DND-41 (cell line): ENCODE measurements at regions not wholly inside any gene's neighbourhood (a gene's known extent, or its start where the extent isn't known, plus 50 kb on each side); places are given as distances from the start of the nearest gene placed in this dataset.

ENCODE experiments used
- ATAC-seq: fragments of 200-7000 bp; cut with Tn5 transposase; 3 replicates; pipeline ENCODE4 v1.9.1; 2021; ENCODE audit warnings: low read depth; ENCODE audit not compliant: insufficient read depth
- DNase-seq: peaks from one replicate; pipeline ENCODE4 v3.0.0-alpha.2; 2020
- H2AFZ ChIP-seq: 2 replicates; pipeline ENCODE4 v1.6.0; 2012; ENCODE audit warnings: low read depth, low read length
- H3K27ac ChIP-seq: 2 replicates; pipeline ENCODE4 v1.5.1; 2012; ENCODE audit warnings: low read length, inconsistent platforms
- H3K27me3 ChIP-seq: fragments of 200-600 bp; sonication (generic); 2 replicates; pipeline ENCODE4 v1.6.0; 2012; ENCODE audit warnings: low read length, mild to moderate bottlenecking, inconsistent platforms; ENCODE audit not compliant: insufficient read depth, poor library complexity
- H3K36me3 ChIP-seq: 2 replicates; pipeline ENCODE4 v1.5.1; 2012; ENCODE audit warnings: low read length, inconsistent platforms; ENCODE audit not compliant: insufficient read depth
- H3K4me1 ChIP-seq: 2 replicates; pipeline ENCODE4 v1.5.1; 2012; ENCODE audit warnings: mild to moderate bottlenecking, low read length; ENCODE audit not compliant: insufficient read depth
- H3K4me2 ChIP-seq: 2 replicates; pipeline ENCODE4 v1.6.0; 2012; ENCODE audit warnings: mild to moderate bottlenecking, moderate library complexity, low read length, inconsistent platforms; ENCODE audit not compliant: insufficient read depth
- H3K4me3 ChIP-seq, 2 experiments: fragments of 200-600 bp in 1 of 2; shearing (Covaris generic) in 1 of 2; 2 replicates each; pipeline ENCODE4 v1.5.1; 2012 to 2016; ENCODE audit warnings: inconsistent platforms in 2 of 2, low read length in 2 of 2, mild to moderate bottlenecking in 2 of 2, low read depth in 1 of 2, moderate library complexity in 1 of 2
- H3K79me2 ChIP-seq: 2 replicates; pipeline ENCODE4 v1.6.0; 2012; ENCODE audit warnings: low read length, inconsistent platforms; ENCODE audit not compliant: insufficient read depth
- H3K9ac ChIP-seq: 2 replicates; pipeline ENCODE4 v1.6.0; 2012; ENCODE audit warnings: low read depth, mild to moderate bottlenecking, inconsistent platforms, low read length, moderate library complexity
- H3K9me3 ChIP-seq: 2 replicates; pipeline ENCODE4 v1.5.1; 2012; ENCODE audit warnings: low read length, moderate library complexity, mild to moderate bottlenecking, inconsistent platforms; ENCODE audit not compliant: insufficient read depth, severe bottlenecking
- H4K20me1 ChIP-seq: 2 replicates; pipeline ENCODE4 v1.6.0; 2012; ENCODE audit warnings: low read length; ENCODE audit not compliant: insufficient read depth
- EZH2 ChIP-seq: IDR thresholded peaks from 3 replicates; pipeline ENCODE4 v1.6.1; 2012; ENCODE audit warnings: borderline replicate concordance, low read depth, mild to moderate bottlenecking, moderate library complexity, low read length, inconsistent platforms; ENCODE audit not compliant: severe bottlenecking
- TF ChIP-seq, protein P1 (sequence below): IDR thresholded peaks from 2 replicates; pipeline ENCODE4 v1.5.1; 2012; ENCODE audit warnings: borderline replicate concordance, low read length, moderate library complexity, mild to moderate bottlenecking; ENCODE audit not compliant: poor library complexity, severe bottlenecking; ENCODE audit errors: extremely low read depth

DNA sequence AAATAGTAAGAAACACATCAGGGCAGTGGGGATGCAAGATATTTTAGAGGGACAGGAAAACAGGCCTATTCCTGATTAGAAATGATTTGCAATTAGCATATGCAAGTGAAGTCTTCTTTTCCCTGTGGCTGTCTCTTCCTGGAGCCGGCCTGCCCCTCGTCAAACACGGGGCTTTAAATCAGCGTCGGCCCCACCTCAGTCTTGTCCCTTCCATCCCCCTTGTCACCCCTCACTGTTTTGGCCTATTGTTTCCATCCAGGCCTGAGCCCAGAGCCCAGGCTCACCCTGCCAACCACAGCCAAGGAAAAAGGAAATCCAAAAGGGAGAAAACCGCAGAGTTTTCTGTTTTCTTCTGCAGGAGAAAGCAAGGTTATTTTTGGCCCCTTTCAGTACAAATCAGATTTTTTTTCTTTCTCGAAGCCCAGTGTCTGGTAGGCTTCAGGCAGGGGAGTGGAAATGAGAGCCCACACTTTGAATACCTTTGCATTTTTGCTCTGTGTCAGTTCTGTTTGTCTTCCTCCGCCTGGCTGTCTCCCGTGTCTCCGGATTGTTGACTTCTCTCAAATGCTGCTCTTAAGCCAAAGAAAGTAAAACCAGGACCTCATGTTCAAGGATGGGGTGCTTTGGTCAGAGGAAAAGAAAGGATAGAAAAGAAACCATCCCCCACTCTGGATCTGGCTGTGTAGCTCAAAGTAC is 399.9 kb upstream of the CDH11 start:
- ATAC-seq (no peak), DNase-seq (no peak)
- Histone ChIP-seq H4K20me1 (no peaks in the 10 kb centered on the region), H3K27ac (no peak overlapping the region), H2AFZ (no peak overlapping the region), H3K36me3 (no peaks in the 10 kb centered on the region), H3K79me2 (no peaks in the 10 kb centered on the region), H3K9me3 (no peaks in the 10 kb centered on the region), H3K27me3 (peaks cover 4% of the 10 kb centered on the region), H3K4me2 (no peak overlapping the region), H3K4me3 (no peak overlapping the region), H3K4me1 (no peaks in the 10 kb centered on the region), H3K9ac (no peak overlapping the region)
- TF ChIP-seq EZH2: no peak
- TF ChIP-seq, protein P1, sequence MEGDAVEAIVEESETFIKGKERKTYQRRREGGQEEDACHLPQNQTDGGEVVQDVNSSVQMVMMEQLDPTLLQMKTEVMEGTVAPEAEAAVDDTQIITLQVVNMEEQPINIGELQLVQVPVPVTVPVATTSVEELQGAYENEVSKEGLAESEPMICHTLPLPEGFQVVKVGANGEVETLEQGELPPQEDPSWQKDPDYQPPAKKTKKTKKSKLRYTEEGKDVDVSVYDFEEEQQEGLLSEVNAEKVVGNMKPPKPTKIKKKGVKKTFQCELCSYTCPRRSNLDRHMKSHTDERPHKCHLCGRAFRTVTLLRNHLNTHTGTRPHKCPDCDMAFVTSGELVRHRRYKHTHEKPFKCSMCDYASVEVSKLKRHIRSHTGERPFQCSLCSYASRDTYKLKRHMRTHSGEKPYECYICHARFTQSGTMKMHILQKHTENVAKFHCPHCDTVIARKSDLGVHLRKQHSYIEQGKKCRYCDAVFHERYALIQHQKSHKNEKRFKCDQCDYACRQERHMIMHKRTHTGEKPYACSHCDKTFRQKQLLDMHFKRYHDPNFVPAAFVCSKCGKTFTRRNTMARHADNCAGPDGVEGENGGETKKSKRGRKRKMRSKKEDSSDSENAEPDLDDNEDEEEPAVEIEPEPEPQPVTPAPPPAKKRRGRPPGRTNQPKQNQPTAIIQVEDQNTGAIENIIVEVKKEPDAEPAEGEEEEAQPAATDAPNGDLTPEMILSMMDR: no peak

DNA sequence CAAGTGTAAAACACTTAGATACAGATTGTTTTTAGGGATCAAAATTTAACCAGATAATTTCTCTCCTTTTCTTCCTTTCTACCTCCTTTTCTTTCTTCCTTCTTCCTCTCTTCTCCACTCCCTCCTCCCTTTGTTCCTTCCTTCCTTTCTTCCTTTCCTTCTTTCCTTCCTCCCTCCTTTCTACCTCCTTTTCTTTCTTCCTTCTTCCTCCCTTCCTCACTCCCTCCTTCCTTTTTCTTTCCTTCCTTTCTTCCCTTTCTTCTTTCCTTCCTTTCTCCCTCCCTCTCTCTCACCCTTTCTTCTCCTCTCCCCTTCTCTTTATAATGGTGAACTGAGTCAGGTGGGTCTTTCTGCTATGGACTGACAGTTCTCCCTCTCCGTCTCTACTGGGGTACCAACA is 397.5 kb upstream of the CDH11 start:
- Histone ChIP-seq H3K27me3 (peaks cover 4% of the 10 kb centered on the region), H3K27ac (no peak overlapping the region), H3K9me3 (no peaks in the 10 kb centered on the region), H2AFZ (no peak overlapping the region), H3K9ac (no peak overlapping the region), H3K79me2 (no peaks in the 10 kb centered on the region), H3K4me2 (no peak overlapping the region), H3K4me1 (no peaks in the 10 kb centered on the region), H3K36me3 (no peaks in the 10 kb centered on the region), H4K20me1 (no peaks in the 10 kb centered on the region), H3K4me3 (no peak overlapping the region)
- ATAC-seq (no peak), DNase-seq (no peak)
- no peak for TF ChIP-seq EZH2
- TF ChIP-seq, protein P1: no peak

DNA sequence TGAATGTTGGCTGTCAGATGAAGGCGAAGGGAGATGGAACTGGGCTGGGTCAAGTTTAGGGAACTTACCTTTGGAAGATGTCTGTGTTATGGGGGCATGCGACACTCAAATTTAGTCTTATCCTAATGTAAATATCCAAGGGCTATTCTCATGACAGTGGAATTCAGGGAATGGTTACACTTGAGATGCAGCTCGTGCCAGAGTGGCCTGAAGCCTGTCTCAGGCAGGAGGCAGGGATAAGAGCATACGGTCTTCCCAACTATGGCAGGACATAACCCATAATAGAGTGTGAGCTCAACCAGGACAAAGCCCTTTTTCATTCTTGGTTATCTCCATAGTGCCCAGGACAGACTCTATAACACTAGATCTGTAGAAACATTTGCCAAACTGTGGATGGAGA is 393.3 kb upstream of the CDH11 start:
- H3K4me3 ChIP-seq: no peak overlapping the region
- H3K36me3 ChIP-seq: no peaks in the 10 kb centered on the region
- no peaks in the 10 kb centered on the region for H3K4me1 ChIP-seq
- H3K27me3 ChIP-seq: peaks cover 4% of the 10 kb centered on the region
- H3K4me2 ChIP-seq: no peak overlapping the region
- no peak overlapping the region for H3K9ac ChIP-seq
- H4K20me1 ChIP-seq: no peaks in the 10 kb centered on the region
- ATAC-seq: no peak
- DNase-seq: no peak
- H3K79me2 ChIP-seq: no peaks in the 10 kb centered on the region
- no peak overlapping the region for H2AFZ ChIP-seq
- H3K27ac ChIP-seq: no peak overlapping the region
- no peaks in the 10 kb centered on the region for H3K9me3 ChIP-seq
- TF ChIP-seq EZH2: no peak
- TF ChIP-seq, protein P1: no peak
